Neural cell (in vitro differentiated cells): ENCODE measurements at regions not wholly inside any gene's neighbourhood (a gene's known extent, or its start where the extent isn't known, plus 50 kb on each side); places are given as distances from the start of the nearest gene placed in this dataset.

Source experiments
- CTCF ChIP-seq: fragments of 450-650 bp; IDR thresholded peaks from 2 replicates; pipeline ENCODE4 v1.5.1; 2014; ENCODE audit warnings: antibody characterized with exemption, mild to moderate bottlenecking, moderate library complexity; ENCODE audit not compliant: poor library complexity, severe bottlenecking
- EZH2 ChIP-seq: fragments of 200-600, 300-800 bp; shearing (Covaris generic), sonication (generic); IDR thresholded peaks from 2 replicates; pipeline ENCODE4 v1.6.1; 2014; ENCODE audit warnings: antibody characterized with exemption, low read length, borderline replicate concordance, mild to moderate bottlenecking; ENCODE audit not compliant: insufficient read depth, poor library complexity, severe bottlenecking
- POLR2AphosphoS5 ChIP-seq: IDR thresholded peaks from 2 replicates; pipeline ENCODE4 v1.6.1; 2012
- RAD21 ChIP-seq: fragments of 450-650 bp; conservative IDR thresholded peaks from 2 replicates; pipeline ENCODE4 v1.6.1; 2014; ENCODE audit warnings: antibody characterized with exemption, mild to moderate bottlenecking, moderate library complexity

DNA sequence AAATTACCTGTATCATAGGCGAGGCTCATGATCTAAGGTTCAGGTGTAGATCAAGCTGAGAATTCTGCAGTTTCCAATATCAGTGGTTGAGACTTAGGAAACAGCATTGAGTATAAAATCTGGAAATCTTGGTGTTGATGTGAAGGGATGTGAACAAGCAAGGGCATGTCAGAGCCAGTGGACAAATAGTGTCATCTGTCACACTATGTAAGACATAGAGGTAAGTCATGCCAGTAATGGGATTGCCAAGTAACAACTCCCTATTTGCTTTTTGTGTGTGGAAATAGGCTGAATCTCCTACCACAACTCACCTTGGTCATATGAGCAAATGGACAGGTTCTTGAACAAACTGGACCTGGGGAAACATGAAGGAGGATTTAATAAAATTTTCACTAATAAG lies 334.5 kb upstream of the EMCN start:
- no peak for TF ChIP-seq RAD21
- no peak for TF ChIP-seq CTCF
- no peak for TF ChIP-seq EZH2
- no peak for TF ChIP-seq POLR2AphosphoS5
